UCSD-AML1 (cell line): ENCODE measurements at regions not wholly inside any gene's neighbourhood (a gene's known extent, or its start where the extent isn't known, plus 50 kb on each side); places are given as distances from the start of the nearest gene placed in this dataset.

Experiments used
- DNase-seq: peaks from one replicate; lab custom pipeline; 2025; ENCODE audit not compliant: unreplicated experiment; lab: John Stamatoyannopoulos, UW

DNA sequence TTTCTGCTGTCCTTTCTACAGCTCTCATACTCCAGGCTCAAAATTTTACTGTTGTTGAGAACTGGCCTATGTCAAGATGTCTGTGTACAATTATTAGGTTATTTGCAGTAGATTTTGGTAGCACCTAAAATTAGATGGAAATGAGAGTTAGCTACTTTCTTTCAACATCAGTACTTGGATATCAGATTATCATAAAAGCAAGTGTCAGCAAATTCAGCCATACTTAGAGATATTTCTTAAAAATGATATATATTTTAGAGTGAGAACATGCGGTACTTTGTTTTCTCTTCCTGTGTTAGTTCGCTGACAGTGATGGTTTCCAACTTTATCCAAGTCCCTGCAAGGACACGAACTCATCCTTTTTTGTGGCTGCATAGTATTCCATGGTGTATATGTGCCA, 351.8 kb upstream of the LRRC7 start:
- DNase-seq: no peak

DNA sequence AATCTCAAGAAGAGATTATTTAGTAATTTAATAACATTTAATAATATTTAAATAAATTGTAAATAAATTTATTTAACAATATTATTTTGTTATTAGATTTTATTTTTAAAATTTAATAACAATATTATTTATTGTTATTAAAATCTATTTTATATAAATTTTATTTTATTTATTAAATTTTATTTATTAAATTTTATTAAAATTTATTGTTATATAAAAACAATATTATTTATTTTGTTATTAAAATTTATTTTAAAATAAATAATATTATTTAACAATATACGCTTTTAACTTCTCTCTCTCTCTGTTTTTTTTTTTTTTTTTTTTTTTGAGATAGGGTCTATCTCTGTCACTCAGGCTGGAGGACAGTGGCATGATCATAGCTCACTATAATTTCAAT, 347.1 kb upstream of the LRRC7 start:
- no peak for DNase-seq

DNA sequence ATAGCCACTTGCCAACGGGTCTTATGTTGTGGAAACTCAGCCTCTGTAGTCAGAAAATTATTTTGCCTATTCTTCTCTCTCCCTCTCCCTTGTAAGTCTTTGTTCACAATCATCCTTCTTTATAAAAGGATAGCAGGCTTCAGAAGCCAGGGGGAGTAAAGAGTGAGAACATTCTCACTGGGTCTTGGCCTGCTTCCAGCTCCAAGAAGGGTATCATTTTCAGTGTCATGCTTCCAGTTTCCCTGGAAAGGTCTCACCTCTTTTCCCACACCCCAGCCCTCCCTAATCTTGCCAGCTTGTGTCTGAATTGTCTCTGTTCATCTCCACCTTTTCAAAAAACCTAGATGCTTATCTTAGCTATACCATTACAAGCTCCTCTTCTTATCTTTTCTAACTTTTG, 346.2 kb upstream of the LRRC7 start:
- DNase-seq: no peak

DNA sequence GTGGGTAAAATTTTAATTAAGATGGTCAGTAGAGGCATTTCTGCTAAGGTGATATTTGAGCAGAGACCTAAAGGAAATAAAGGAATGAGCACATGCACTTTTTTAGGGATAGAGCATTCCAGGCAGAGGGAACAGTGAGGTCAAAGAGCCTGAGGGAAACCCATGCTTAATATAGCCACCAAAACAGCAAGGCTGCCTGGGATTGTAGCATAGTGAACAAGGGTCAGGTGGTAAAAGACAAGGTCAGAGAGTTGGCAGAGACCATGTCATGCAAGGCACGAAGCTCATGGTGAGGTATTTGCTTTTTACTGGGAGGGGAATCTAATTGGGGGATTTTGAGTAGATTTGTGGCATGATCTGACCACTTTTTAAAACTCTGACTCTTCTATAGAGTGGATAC, 344.6 kb upstream of the LRRC7 start:
- no peak for DNase-seq

DNA sequence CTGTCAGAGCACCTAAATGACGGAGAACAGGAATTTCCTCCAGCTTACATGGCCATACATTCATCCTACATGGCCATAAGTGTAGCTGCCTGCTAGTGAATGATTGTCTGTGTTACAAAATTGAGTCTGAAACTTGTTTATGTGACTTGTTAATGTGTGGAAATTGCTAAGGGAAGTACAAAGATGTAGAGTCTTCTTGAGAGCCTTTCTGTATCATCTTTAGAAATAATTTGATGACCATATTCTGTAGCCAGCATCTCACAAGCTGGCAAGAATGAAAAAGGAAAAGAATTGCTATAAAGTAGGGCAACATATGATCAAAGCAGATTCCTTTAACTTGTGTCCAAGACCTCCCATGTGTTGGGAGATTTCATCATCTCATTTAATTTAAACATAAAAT, 339.2 kb upstream of the LRRC7 start:
- no peak for DNase-seq

DNA sequence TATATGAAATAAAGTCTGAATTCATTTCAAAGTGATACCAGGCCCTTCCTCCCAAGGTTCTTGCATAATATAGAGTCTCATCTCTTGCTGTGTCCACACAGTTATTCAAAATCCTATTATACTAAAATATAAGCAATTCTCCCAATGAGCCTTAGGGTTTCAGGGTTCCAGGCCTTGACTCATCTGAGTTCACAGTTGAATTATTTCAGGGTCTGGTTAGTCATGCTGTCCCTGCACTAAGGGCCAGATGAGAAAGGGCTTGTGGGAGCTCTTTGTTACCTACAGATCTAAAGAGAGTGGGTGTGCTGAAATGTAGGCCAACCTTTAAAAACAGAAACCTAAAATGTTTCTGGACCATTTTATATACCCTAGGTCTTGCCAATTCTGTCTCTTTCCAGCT, 337.5 kb upstream of the LRRC7 start:
- DNase-seq: no peak

DNA sequence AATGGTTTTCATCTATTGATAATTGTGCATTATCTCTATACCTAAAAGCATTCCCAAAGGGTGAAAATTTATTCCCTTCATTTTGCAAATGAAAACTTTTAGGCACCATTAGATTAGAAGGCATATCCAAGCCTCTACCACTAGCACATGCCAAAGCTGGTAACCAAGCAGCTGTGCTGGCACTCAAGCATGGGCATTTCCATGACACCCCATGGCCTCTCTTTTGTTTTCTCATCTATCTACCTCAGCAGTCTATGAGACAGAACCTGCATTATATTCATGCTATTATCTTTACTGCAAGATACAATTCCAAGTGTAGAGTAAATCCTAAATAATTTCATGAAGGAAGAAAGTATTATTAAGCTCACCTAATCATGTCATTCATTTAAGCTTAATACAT, 334.3 kb upstream of the LRRC7 start:
- DNase-seq: no peak

DNA sequence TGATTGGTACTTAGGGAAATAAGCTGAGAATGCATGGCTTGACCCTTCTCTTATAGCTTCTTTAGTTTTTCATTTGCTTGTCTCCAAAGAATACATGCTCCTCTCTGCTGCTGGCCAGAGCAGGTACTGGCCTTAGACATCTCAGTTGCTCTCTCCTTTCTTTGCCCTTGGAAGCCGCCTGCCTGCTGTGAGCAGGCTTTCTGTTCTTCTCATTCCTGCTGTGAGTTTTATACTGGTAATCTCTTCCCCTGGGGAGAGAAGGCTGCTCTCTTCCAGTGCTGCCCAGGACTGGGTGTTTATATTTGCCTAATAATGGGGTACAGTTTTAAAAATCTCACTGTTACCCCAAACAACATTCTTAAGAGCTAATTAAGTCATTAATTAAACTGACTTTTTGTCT, 323.5 kb upstream of the LRRC7 start:
- no peak for DNase-seq

DNA sequence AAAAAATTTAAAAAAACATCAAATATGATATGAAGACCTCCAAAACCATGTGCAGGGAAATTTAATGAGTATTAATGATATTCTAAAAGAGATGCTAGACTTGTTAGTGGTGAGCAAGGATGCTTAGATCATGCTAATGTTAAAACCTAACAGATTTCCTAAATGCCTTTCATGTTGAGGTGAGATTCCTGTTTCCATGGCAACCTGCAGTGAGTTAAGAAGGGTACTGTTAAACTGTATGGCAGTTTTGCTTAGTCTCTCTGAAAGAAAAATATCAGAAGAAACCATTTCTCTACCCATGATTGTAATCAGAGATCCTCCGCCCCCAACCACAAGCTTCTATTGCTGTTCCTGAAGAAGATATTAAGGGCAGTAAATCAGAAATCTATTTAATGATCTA, 321.6 kb upstream of the LRRC7 start:
- DNase-seq: no peak

DNA sequence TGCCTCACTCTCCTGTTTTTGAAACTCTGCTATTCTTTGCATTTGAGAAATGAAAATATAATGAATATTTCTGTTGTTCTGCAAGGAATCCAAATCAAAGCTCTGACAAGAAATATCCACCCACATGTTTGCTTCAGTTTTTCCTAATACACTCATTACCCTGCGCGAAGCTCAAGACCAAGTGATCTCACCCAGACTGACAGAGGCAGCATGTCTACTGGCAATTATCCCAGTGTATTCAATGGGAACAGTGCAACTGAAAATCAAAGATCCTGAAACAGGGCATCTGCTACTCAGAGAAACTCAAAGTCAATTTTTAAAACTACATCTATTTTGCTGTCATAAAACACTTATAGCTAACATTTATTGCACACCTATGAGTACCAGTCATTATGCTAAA, 321.0 kb upstream of the LRRC7 start:
- DNase-seq: no peak

DNA sequence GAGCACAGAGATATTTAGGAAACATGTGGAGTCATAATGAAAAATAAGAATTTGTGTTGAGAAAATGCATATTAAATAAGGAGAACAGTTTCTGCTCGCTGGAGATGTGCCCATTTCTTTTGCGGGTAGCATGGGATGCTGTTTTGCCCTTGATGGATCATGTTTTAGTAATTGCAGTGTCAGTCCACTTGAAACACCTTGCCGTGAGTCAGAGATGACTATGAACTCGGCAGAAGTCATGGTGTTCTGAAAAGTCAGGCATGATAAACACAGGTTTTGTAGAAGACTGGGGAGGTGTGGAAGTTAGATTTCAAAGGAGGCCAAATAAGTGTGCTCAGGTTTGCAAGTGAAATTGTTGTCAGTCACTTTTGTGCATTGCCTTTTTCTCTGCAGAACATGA, 315.0 kb upstream of the LRRC7 start:
- no peak for DNase-seq

DNA sequence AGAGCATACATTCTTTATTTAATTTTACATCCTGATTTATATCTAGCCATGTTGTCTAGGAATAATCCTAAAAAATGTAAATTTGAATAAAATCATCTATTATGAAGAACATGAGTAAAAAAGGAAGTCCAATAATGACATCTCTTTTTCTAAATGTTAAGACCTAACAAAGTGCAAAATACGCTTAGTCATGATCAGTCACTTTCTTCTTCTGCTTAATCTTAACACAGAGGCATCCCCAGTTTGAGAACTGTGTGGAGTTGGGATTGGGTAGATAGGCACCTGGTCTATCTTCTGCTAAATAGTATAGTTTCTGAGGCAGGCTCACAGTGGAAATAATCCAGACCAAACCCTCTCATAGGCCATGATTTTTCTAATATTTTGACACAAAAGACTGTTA, 311.7 kb upstream of the LRRC7 start:
- DNase-seq: no peak

DNA sequence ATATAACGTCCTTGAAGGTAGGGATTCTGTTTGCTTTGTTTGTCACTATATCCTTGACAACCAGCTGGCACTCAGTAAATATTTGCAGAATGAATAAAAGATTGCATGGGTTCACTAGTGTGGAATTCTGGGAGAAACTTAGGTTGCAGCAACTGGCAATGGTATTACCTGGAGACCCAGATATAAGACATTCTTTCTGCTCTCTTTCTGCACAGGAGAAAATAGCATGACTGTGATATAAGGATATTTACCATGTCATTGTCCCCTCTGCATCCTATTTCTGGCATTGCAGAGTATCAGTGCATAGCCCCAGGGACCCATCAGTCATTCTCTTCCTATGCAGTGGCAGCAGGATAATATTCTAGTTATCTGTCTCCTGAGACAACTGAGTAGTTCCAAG, 308.9 kb upstream of the LRRC7 start:
- no peak for DNase-seq

DNA sequence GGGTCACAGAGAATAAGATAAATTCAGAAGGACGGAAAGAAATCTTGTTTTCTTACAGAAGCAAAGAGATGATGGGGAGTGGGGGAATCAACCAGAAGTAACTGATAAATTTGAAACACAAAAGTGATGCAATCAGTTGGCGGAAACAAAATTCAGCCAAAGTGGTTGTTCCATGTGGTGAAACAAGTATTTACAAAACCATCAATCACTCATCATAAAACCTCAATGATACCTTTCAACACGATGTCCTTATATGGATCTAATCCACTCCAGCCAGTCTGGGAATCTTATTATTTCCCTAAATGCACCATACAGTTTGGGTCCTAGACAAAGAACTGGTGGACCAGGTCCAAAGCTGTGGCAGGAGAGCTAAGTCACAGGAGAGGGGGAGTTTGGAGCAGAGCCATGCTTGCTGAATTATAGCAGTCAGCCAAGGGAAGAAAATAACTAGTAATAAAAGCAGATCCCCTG, 303.8 kb upstream of the LRRC7 start:
- DNase-seq: no peak

DNA sequence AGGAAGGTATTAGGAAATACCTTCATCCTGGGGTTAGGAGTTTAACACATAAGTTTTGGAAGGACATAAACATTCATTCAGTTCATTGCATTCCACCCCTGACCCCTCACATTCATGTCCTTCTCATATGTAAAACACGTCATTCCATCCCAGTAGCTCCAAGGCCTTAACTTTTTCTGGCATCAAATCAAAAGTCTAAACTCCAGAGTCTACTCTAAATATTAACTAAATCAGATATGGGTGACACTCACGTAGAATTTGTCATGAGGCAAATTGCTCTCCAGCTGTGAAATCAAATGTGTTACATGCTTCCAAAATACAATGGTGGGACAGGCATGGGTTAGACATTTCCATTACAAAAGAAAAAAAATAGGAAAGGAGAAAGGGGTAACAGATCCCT, 298.2 kb upstream of the LRRC7 start:
- no peak for DNase-seq

DNA sequence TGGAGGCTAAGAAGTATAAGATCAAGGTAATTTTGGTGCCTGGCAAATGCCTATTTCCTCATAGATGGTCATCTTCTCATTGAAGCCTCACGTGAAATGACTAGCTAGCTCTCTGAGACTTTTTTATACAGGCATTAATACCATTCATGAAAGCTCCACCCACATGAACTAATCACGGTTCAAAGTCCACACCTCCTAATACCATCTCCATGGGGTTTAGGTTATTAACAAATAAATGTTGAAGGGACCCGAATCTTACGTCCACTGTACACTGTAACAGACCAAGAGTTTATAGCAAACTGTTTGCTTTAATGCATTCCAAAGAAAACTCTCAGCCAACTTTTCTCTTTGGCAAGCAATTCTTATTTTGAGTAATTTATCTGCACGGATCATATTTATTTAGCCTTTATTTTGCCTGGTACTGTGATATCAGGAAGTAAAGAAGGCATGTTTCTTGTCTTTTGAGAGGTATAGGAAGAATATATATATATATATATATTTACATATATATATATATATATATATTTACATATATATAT, 296.1 kb upstream of the LRRC7 start:
- no peak for DNase-seq

DNA sequence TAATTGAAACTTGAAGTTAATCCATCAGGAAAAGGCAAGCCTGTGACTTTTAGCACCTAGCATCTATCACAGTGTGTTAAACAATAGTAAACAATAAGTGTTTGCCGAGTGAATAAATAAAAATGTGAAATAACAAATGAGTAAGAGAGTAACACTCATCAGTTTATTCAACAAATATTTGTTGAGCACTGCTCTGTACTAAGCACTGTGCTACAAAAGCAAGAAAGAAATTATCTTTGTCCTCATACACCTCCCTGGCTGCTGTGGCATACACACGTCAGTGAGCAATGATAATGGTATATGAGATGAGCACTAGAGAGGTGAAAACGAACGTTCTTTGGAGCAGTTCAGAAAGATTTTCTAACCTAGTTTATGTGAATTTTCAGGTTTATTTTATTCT, 295.0 kb upstream of the LRRC7 start:
- DNase-seq: no peak

DNA sequence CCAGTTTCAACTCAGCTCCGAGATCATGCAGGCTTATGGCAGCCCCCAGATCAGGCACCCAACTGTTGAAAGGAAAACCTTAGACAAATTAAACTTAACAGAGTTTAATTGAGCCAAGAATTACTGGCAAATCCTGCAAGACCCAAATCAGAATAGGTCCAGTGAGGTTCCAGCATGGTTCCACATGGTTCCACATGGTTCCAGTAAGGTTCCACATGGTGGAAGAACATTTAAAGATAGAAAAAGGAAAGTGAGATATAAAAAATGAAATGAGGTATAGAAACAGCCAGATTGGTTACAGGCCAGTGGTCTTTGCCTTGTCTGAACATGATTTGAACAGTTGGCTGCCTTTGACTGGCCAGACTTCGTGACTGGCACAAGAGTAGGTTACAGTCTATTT, 288.8 kb upstream of the LRRC7 start:
- DNase-seq: no peak

DNA sequence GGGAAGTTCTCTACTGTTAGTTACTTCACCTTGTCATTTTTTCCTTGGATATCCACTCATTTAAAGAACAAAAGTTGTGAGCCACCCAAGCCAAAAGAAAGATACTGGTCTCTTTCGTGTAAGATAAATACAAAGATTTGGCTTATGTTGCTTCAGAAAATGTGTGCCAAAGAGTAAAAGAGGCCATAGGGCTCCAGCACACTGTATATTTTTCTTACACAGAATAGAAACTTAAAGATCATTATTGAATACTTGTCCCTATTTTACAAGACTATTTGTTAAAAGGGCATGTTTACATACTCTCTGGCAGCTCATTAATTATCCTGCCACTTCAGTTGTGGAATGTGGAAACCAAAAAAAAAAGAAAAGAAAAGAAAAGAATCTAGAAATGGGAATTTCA, 284.2 kb upstream of the LRRC7 start:
- DNase-seq: no peak

DNA sequence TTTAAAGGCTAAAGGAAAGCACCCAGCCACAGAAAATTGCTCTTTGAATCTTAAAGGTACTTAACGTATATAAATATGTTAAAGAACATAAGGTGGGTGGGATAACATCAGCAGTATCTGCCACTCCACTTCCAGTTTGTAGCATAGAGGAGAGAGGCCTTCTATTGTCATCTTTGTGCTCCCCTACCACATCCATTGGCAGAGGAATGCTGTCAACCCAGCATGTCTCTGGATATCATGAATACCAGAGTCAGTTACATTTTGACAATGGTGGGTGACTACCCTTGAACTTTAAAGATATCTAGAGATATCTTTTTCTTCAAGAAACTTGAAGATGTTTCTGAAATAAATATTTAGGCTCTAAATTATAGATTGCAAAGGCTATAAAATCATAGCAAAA, 283.2 kb upstream of the LRRC7 start:
- no peak for DNase-seq

DNA sequence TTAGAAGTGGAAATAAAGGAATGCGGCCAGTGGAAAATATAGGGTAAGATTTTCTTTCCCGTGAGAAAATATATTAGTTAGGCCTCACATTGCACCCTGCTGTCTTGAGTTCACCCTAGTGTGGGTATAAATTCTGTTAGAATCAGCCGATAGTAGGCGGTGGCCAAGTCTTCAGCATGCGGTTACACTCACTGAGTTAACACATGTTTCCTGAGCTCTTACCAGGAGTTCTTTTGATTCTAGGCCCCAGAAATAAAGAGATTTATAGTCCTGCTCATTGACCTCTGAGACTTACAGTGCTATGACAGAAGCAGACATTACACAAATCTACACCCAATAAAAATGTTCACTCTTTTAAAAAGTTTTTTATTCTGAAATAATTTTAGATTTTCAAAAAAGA, 279.3 kb upstream of the LRRC7 start:
- DNase-seq: no peak

DNA sequence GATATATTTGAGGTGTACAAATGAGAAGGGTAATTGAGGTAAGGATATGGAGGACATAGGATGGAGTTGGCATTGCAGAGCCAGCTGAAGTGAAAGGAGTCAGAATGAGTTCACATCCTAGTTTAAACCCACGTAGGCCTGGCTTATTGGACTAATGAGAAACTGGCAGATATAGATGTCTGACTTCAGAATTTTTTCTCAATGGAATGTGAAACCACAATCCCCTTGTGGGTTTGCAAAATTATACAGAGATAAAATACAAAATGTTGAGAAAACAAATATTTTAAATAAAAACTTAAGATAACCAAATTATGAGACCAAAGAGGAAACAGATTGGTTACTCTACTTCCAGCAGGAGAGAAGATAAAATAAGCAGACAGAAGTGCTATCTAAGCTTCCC, 277.4 kb upstream of the LRRC7 start:
- DNase-seq: no peak

DNA sequence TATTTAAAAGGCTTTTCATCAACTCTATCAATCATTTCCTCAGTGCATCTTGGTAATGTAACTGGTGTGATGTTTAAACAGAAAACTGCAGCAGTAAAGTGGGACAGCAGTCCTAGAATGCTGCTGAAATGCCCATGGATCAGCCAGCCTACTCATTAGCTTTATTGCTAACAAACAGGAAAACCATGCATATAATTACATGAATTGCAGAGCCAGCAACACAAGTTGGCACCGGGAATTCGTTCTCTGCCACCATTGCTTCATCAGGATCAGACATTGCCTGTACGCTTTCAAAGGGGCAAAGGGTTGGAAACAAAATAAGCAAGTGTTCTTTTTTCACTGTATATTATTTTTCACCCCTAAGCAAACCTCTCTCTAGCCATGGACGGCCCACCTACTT, 276.2 kb upstream of the LRRC7 start:
- DNase-seq: no peak

DNA sequence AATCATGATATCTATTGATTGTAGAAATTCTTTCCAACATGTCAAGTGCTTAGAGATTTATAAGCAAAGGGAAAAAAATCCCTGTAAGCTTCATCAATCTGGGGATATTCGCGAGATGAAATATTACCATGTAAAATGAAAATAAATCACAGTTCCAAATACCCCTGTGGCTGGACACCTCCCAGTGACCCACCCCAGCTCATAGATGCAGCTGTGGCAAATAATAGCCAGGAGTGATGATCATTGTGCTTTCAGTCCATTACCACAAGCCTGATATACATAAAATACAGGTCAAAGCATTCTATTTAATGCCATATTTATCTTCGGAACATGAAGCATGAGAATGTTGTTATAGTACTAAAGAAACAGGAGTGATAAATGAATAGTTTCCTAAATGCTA, 274.9 kb upstream of the LRRC7 start:
- no peak for DNase-seq
